Mesothelial cell of epicardium (in vitro differentiated cells): ENCODE measurements at regions not wholly inside any gene's neighbourhood (a gene's known extent, or its start where the extent isn't known, plus 50 kb on each side); places are given as distances from the start of the nearest gene placed in this dataset.

Source experiments
- DNase-seq, 2 experiments: peaks; one replicate each; pipeline ENCODE4 v3.0.0; 2021; ENCODE audit warnings: low spot score in 2 of 2; ENCODE audit not compliant: unreplicated experiment in 2 of 2
- H3K27ac Mint-ChIP-seq: 2 replicates; pipeline ENCODE4 v1.8.0; 2021; ENCODE audit warnings: mixed read lengths
- H3K27me3 Mint-ChIP-seq: 2 replicates; pipeline ENCODE4 v1.8.0; 2021; ENCODE audit warnings: low read depth, mixed read lengths
- H3K36me3 Mint-ChIP-seq: 2 replicates; pipeline ENCODE4 v1.8.0; 2021; ENCODE audit warnings: mixed read lengths
- H3K4me1 Mint-ChIP-seq: 2 replicates; pipeline ENCODE4 v1.8.0; 2021; ENCODE audit warnings: mixed read lengths
- H3K4me3 Mint-ChIP-seq: 2 replicates; pipeline ENCODE4 v1.8.0; 2021; ENCODE audit warnings: mild to moderate bottlenecking, moderate library complexity, mixed read lengths
- H3K9me3 Mint-ChIP-seq: 2 replicates; pipeline ENCODE4 v1.8.0; 2021; ENCODE audit warnings: mixed read lengths
- TF ChIP-seq, protein P1 (sequence below): fragments of 200-600 bp; sonication (generic); IDR thresholded peaks from one replicate; pipeline ENCODE4 v1.5.0; 2021; ENCODE audit warnings: antibody characterized with exemption; ENCODE audit not compliant: unreplicated experiment

DNA sequence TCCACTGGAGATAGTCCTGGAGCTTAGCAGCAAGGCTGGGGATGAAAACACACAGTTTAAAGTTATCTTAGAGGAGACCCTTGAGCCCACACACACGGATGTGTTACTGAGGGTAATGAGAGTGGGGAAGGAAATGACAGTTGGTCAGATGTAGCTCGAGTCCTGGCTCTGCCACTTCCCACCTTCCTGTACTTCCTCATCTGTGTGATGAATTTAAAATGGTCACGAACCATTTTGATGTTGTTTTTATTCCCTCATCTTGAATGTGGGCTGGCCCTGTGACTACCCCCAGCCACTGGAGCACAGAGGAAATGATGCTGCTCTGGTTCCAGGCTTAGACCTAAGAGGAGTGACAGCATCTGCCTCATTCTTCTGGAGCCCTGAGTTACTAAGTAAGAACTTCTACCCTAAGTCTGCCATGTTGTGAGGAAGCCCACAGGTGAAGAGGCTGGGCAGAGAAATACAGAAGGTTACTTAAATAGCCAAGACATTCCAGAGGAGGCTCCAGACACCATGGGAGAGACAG, 141.2 kb downstream of the NRN1 start:
- no peak overlapping the region for H3K27ac Mint-ChIP-seq
- H3K4me1 Mint-ChIP-seq: no peaks in the 10 kb centered on the region
- no peak for DNase-seq
- H3K4me3 Mint-ChIP-seq: no peak overlapping the region
- H3K27me3 Mint-ChIP-seq: peaks cover 31% of the 10 kb centered on the region
- no peaks in the 10 kb centered on the region for H3K36me3 Mint-ChIP-seq
- TF ChIP-seq, protein P1, sequence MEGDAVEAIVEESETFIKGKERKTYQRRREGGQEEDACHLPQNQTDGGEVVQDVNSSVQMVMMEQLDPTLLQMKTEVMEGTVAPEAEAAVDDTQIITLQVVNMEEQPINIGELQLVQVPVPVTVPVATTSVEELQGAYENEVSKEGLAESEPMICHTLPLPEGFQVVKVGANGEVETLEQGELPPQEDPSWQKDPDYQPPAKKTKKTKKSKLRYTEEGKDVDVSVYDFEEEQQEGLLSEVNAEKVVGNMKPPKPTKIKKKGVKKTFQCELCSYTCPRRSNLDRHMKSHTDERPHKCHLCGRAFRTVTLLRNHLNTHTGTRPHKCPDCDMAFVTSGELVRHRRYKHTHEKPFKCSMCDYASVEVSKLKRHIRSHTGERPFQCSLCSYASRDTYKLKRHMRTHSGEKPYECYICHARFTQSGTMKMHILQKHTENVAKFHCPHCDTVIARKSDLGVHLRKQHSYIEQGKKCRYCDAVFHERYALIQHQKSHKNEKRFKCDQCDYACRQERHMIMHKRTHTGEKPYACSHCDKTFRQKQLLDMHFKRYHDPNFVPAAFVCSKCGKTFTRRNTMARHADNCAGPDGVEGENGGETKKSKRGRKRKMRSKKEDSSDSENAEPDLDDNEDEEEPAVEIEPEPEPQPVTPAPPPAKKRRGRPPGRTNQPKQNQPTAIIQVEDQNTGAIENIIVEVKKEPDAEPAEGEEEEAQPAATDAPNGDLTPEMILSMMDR: no peak
- H3K9me3 Mint-ChIP-seq: peaks cover 11% of the 10 kb centered on the region

GRCh38 chr6:5860849-5861248, 145.9 kb downstream of the NRN1 start:
- TF ChIP-seq, protein P1: no peak
- no peak for DNase-seq
- H3K4me1 Mint-ChIP-seq: no peaks in the 10 kb centered on the region
- no peaks in the 10 kb centered on the region for H3K36me3 Mint-ChIP-seq
- H3K27me3 Mint-ChIP-seq: peaks cover 49% of the 10 kb centered on the region
- peaks cover 7% of the 10 kb centered on the region for H3K9me3 Mint-ChIP-seq
- no peak overlapping the region for H3K4me3 Mint-ChIP-seq
- H3K27ac Mint-ChIP-seq: no peak overlapping the region

- TF ChIP-seq, protein P1: no peak
- Mint-ChIP-seq H3K27ac (no peak overlapping the region), H3K9me3 (peaks cover 7% of the 10 kb centered on the region), H3K36me3 (no peaks in the 10 kb centered on the region), H3K27me3 (peaks cover 72% of the 10 kb centered on the region), H3K4me1 (peaks cover 3% of the 10 kb centered on the region), H3K4me3 (no peak overlapping the region)
- DNase-seq: no peak
These were observed 150.8 kb downstream of the NRN1 start for GRCh38 chr6:5855787-5856470.

DNA sequence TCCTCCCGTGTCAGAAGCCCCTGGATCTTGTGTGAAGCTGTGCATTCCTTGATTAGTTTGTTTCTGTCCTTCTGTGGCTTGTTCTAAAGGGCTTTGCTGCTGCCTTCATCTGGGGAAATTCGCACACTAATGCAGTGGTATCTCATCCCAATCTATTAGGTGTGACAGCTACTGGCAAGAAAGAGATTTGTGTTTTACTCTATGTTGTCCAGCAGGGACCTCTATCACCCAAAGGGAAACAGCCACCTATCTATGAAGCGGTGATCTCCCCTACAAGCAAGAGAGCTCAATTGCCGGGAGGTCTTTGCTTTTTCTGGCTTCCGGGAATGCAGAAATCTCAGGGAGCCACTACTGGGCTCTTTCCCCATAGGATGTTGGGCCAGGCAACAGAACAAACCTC, 151.8 kb downstream of the NRN1 start:
- H3K4me1 Mint-ChIP-seq: peaks cover 6% of the 10 kb centered on the region
- H3K27me3 Mint-ChIP-seq: peaks cover 75% of the 10 kb centered on the region
- no peaks in the 10 kb centered on the region for H3K36me3 Mint-ChIP-seq
- DNase-seq: no peak
- peaks cover 7% of the 10 kb centered on the region for H3K9me3 Mint-ChIP-seq
- H3K27ac Mint-ChIP-seq: no peak overlapping the region
- TF ChIP-seq, protein P1: no peak
- no peak overlapping the region for H3K4me3 Mint-ChIP-seq

DNA sequence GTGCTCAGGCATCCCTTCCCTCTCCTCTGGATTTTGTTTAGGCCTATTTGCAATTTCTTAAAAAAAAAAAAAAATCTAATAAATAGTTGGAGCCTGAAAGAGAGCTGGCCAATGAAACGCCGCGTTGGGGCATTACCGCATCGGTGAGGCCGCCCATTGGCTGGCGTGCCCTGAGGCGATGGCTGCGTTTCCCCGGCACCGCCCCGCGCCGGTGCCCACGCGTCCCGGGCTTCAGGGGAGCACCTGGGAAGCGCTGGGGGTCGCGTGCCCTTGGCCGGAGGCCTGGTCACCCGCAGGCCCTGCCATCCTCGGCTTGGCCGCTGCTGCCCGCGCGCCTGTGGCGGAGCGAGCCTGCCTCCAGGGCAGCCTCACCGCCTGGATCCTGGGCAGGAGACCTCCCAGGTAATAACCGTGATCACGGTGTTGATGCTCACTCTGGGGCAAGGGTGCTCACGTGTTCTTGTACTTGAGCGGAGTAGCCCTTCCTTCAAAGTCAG, 155.4 kb downstream of the NRN1 start:
- TF ChIP-seq, protein P1: no peak

More for the DNA sequence above, 155.4 kb downstream of the NRN1 start:
- Mint-ChIP-seq H3K9me3 (peaks cover 4% of the 10 kb centered on the region), H3K27me3 (peaks cover 94% of the 10 kb centered on the region), H3K36me3 (no peaks in the 10 kb centered on the region), H3K4me3 (peak overlapping the region; percentile 59), H3K27ac (no peak overlapping the region), H3K4me1 (peaks cover 6% of the 10 kb centered on the region)
- DNase-seq: peak; percentile 44 to 78
